ENCODE measurements at regions not wholly inside any gene's neighbourhood (a gene's known extent, or its start where the extent isn't known, plus 50 kb on each side); places are given as distances from the start of the nearest gene placed in this dataset.
"Not testable (repeated sequence)": the region's sequence is repeated elsewhere in the genome, so short reads cannot be mapped to it uniquely, and the experiment has no call there.

- no peak for DNase-seq
Observed at GRCh38 chr17:45651145-45651709, 132.9 kb upstream of the CRHR1 start.

GRCh38 chr17:45653616-45654015, 130.5 kb upstream of the CRHR1 start:
- DNase-seq, result no peak

- DNase-seq, result no peak
Observed at GRCh38 chr17:45656527-45657181, 127.5 kb upstream of the CRHR1 start.

DNA sequence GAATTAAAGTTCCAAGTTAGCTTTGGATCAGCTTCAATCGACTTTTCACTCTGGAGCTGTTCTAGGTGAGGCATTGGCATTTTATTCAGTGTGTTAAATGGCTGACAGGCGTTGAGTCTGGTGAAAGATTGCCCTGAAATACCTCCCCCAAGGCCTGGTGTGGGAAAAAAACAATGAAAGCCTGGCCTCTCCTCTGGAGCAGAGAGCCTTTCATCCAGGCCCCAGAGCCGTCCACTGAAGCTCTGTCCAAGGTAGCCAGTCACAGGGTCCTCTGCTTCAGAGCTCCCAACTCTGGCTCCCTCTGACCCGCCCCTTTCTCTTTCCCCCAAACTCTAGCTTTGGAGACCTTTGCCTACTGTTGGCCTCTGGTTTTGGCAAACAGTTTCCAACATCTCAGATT, 123.6 kb upstream of the CRHR1 start:
- DNase-seq, result no peak

- no peak for DNase-seq
Observed at GRCh38 chr17:45662432-45662831, 121.7 kb upstream of the CRHR1 start.

DNA sequence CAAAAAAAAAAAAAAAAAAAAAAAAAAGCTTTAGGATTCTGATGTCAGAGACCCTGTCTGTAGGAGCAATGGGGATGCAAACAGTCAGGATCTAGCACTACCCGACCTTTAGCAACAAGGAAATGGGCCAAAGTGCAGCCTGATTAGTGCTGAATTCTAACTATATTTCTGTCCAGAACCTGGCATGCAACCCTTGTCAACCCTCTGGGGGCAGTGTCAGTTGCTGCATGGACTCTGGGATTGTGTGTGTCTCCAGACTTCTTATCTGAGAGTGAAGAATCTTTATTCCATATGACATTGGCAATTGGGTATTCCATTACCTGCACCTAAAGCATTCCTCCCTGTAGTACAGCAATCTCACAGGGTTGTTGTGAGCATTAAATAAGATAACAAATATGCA, 120.3 kb upstream of the CRHR1 start:
- DNase-seq, result no peak

GRCh38 chr17:45664921-45665320, 119.2 kb upstream of the CRHR1 start:
- DNase-seq, result no peak

- DNase-seq, result no peak
Observed at GRCh38 chr17:45666046-45666600, 118.0 kb upstream of the CRHR1 start.

DNA sequence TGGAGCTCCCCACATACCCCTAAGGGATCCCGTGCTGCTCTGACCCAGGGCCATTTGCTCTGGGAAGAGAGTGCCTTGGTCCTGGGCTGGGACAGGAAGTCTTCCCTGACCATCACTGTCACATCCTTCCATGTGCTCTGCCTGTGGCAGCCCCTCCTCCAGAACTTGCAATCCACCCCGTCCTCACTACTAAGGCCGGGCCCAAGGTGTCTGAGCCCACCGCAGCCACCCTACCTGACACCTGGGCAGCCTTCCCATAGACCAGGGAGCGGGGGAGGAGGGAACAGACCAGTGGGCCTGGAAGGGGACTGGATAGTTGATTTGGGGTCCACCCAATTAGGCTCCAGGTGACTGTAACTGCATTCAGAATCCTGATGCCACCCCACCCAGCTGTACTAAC, 117.5 kb upstream of the CRHR1 start:
- DNase-seq, result no peak

GRCh38 chr17:45667591-45668171, 116.4 kb upstream of the CRHR1 start:
- no peak for DNase-seq

- DNase-seq, result no peak
Observed at GRCh38 chr17:45668316-45668715, 115.8 kb upstream of the CRHR1 start.

DNA sequence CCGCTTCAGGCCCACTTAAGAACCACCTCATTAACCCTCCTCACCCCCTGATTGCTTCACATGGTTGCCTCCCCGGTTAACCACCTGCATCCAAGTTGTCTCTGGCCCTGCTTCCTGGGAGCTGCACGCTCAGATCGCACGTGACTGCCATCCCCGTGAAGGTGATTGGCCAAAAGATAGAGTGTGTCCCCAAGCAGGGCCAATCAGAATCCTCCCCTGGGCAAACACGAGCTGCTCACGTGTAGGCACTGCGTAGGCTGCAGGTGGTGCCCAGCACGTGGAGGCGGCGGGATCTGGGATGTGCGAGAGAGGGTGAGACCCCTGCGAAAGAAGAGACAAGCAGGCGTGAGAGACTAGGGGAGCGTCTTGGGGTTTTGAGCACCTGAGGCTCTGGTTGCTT, 111.8 kb upstream of the CRHR1 start:
- no peak for DNase-seq

- no peak for DNase-seq
Observed at GRCh38 chr17:45672792-45673191, 111.3 kb upstream of the CRHR1 start.

GRCh38 chr17:45673759-45674158, 110.4 kb upstream of the CRHR1 start:
- not testable (repeated sequence) for DNase-seq

- DNase-seq, result no peak
Observed at GRCh38 chr17:45675012-45675411, 109.1 kb upstream of the CRHR1 start.

- DNase-seq, result no peak
Observed at GRCh38 chr17:45675892-45676291, 108.2 kb upstream of the CRHR1 start.

DNA sequence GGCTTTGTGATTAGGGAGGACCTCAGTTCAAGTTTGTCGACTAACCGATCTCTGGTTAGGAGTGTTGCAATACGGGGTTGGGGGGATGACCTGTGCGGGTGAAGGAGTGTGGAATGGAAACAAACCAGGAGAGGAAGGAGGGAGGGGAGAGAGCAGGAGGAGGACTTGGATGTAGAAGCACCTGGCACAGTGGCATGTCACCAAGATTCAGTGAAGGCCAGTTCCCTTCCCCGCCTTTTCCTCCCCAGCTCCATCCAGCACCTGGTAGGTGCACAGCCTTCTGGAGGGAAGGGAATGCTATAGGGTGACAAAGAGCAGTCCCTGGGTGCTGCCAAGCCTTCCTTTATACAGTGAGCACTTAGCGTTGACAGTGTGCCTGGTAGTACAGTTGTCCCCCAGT, 107.4 kb upstream of the CRHR1 start:
- no peak for DNase-seq

DNA sequence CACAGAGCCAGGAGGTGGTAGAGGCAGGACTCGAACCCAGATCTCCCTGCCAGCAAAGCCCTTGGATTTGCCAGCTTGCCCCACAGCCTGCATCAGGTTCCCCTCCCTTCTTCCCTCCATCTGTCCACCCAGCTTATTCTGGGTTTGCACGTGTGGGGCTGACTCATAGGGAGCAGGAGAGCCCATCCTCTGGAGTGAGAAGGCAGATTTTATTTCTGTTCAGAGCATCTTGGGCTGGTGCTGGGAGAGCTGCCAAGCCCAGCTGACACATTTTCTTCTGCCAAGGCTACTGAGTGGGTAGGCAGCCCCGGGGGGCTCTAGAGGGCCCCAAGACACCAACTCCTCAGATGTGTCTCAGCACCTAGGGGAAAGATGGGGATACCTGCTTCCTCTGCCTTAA, 106.3 kb upstream of the CRHR1 start:
- DNase-seq, result no peak

GRCh38 chr17:45679426-45679825, 104.7 kb upstream of the CRHR1 start:
- DNase-seq, result no peak

GRCh38 chr17:45680360-45680759, 103.8 kb upstream of the CRHR1 start:
- DNase-seq, result no peak

- DNase-seq, result no peak
Observed at GRCh38 chr17:45681706-45682105, 102.4 kb upstream of the CRHR1 start.

- DNase-seq, result no peak
Observed at GRCh38 chr17:45686250-45686649, 97.9 kb upstream of the CRHR1 start.

DNA sequence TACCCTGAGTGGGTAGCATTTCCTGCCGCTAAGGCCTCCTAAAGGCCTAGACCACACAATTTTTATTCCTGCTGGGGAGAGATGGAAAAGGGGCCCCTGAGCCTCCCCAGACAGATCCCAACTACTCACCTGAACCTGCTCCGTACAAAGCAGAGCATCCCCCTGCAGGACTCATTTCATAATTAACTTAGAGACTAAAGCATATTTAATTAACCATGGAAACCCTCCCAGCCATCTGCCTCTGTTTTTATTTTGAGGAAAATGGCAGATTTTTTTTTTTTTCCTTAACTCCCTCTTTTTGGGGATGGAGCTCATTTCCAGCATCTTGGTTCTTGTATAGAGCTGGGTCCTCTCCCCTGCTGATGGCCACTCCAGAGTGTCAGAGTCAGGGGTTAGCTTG, 96.5 kb upstream of the CRHR1 start:
- no peak for DNase-seq

GRCh38 chr17:45688353-45688752, 95.8 kb upstream of the CRHR1 start:
- DNase-seq, result no peak
